ENCODE measurements at regions not wholly inside any gene's neighbourhood (a gene's known extent, or its start where the extent isn't known, plus 50 kb on each side); places are given as distances from the start of the nearest gene placed in this dataset.

DNA sequence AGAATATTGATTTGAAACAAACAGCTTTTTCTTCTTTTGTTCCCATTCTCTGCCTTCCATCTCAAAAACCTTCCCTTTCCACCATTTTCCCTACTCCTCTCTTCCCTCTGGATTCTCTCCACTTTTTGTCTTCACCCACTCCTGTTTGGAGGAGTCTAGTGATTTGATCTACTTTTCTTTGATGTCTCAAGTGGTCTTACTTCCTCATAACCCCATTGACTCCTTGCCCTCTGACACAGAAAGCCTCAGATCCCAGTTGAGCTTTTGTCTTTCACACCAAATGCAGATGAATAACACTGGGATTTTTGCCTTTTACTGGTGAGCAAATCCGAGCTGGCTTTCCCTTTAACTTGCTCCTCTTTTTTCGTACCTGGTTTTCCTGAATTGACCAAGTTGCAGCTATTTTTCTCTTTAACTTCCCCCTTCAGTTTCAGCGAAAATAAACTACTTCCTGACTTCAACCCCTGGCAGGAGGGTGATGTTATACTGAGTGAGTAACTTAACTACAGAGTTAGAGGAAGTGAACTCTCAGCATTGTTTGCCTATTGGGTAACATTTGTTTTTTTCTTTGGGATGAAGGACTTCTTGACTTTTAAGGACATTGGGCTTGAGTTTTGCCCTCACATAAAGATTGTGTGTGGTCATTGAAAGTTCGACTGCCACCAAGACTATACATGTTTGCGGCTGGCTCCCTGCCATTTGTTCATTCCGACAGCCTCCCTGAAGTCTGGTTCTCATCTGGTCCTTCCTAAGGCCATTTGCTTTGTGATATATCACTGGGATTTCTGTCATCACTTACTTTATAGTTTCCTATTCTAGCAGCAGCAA, 392.8 kb upstream of the NR3C2 start:
- Histone ChIP-seq H3K79me2 (ENCODE audit: control insufficient read depth, insufficient read depth, low read length) (no peaks in the 10 kb centered on the region), H3K36me3 (replicated peaks in 1 of 2; ENCODE audit: control extremely low read depth in 1 of 2, control insufficient read depth in 1 of 2, extremely low read depth in 1 of 2, insufficient read depth in 2 of 2, low read length in 1 of 2) (no peaks in the 10 kb centered on the region), H2AFZ (ENCODE audit: insufficient read depth, low read depth, low read length, poor library complexity, severe bottlenecking) (peak overlapping the region; percentile 68), H3K4me2 (replicated peaks; ENCODE audit: low read depth, low read length, poor library complexity, severe bottlenecking) (peak overlapping the region; percentile 62), H3K4me3 (ENCODE audit: control extremely low read depth in 1 of 5, extremely low read depth in 1 of 5, insufficient read depth in 1 of 5, low read depth in 2 of 5, low read length in 4 of 5) (peak overlapping the region in 4 of 5 experiments; percentile 2 to 46 (median 24)), H3K4me1 (ENCODE audit: control insufficient read depth in 2 of 2, insufficient read depth in 2 of 2, low read length in 2 of 2) (peaks cover 18 to 19% of the 10 kb centered on the region in 2 donors), H3K27me3 (replicated peaks in 1 of 4; ENCODE audit: control extremely low read depth in 1 of 4, control insufficient read depth in 3 of 4, insufficient read depth in 4 of 4, low read length in 3 of 4) (no peaks in the 10 kb centered on the region), H4K20me1 (ENCODE audit: control insufficient read depth, insufficient read depth, low read length, poor library complexity, severe bottlenecking) (no peaks in the 10 kb centered on the region), H3K27ac (ENCODE audit: low read length in 2 of 2) (peak overlapping the region; percentile 42 to 71), H3K9ac (ENCODE audit: low read length) (peak overlapping the region; percentile 48), H3K9me3 (ENCODE audit: control extremely low read depth in 1 of 3, control insufficient read depth in 2 of 3, insufficient read depth in 1 of 3, low read length in 2 of 3) (no peaks in the 10 kb centered on the region)
- WGBS (ENCODE audit: insufficient coverage), result 22% methylated on average over 4 of the region's 6 CpGs
- no peaks in the 10 kb centered on the region for H3K27me3 Mint-ChIP-seq
- TF ChIP-seq EZH2 (IDR thresholded peaks at IDR 0.05; ENCODE audit: borderline replicate concordance, insufficient read depth, low read depth, low read length, poor library complexity, severe bottlenecking) (no peak), CTCF (IDR thresholded peaks at IDR 0.05) (no peak)
- peak; percentile 36 for ATAC-seq (ENCODE audit: low read depth)
- CTCF ChIA-PET, result no interaction called here
- peaks cover 20% of the 10 kb centered on the region for H3K4me1 Mint-ChIP-seq
- intact Hi-C loops (cut with micrococcal nuclease), result no loop called here
- POLR2A ChIA-PET, result no interaction called here
- H3K4me3 Mint-ChIP-seq, result peak overlapping the region; percentile 76
- H3K9me3 Mint-ChIP-seq (ENCODE audit: insufficient read depth), result no peaks in the 10 kb centered on the region
- peak; percentile 47 for DNase-seq
- H3K27ac Mint-ChIP-seq, result peak overlapping the region; percentile 83

DNA sequence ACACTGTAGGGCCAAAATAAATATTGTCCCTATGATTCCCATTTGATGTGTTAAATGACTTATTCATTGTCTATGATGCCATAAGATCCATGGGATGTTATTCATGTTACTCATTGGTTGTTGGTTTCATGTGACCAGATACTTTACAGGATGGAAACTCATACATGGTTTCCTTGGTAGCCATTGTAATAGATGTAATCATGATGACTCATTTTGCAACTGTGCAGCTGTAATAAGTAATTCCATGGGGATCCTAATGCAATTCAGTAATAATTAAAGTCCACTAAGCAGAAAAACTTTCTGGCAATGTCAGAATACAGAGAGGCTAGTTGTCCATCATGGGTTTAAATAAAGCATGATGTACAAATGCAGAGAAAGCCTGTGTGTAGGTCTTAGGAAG, 389.7 kb upstream of the NR3C2 start:
- Mint-ChIP-seq H3K4me3 (no peak overlapping the region), H3K4me1 (peaks cover 20% of the 10 kb centered on the region), H3K27me3 (no peaks in the 10 kb centered on the region), H3K27ac (no peak overlapping the region), H3K9me3 (ENCODE audit: insufficient read depth) (no peaks in the 10 kb centered on the region)
- ChIA-PET CTCF (no interaction called here), POLR2A (no interaction called here)
- Histone ChIP-seq H4K20me1 (ENCODE audit: control insufficient read depth, insufficient read depth, low read length, poor library complexity, severe bottlenecking) (no peaks in the 10 kb centered on the region), H2AFZ (ENCODE audit: insufficient read depth, low read depth, low read length, poor library complexity, severe bottlenecking) (no peak overlapping the region), H3K4me3 (ENCODE audit: control extremely low read depth in 1 of 5, extremely low read depth in 1 of 5, insufficient read depth in 1 of 5, low read depth in 2 of 5, low read length in 4 of 5) (no peak overlapping the region), H3K4me1 (ENCODE audit: control insufficient read depth in 2 of 2, insufficient read depth in 2 of 2, low read length in 2 of 2) (peaks cover 18 to 19% of the 10 kb centered on the region in 2 donors), H3K36me3 (replicated peaks in 1 of 2; ENCODE audit: control extremely low read depth in 1 of 2, control insufficient read depth in 1 of 2, extremely low read depth in 1 of 2, insufficient read depth in 2 of 2, low read length in 1 of 2) (no peaks in the 10 kb centered on the region), H3K4me2 (replicated peaks; ENCODE audit: low read depth, low read length, poor library complexity, severe bottlenecking) (no peak overlapping the region), H3K27me3 (replicated peaks in 1 of 4; ENCODE audit: control extremely low read depth in 1 of 4, control insufficient read depth in 3 of 4, insufficient read depth in 4 of 4, low read length in 3 of 4) (no peaks in the 10 kb centered on the region), H3K9me3 (ENCODE audit: control extremely low read depth in 1 of 3, control insufficient read depth in 2 of 3, insufficient read depth in 1 of 3, low read length in 2 of 3) (peaks cover 0 to 8% (median 0%) of the 10 kb centered on the region in 3 donors), H3K79me2 (ENCODE audit: control insufficient read depth, insufficient read depth, low read length) (no peaks in the 10 kb centered on the region), H3K27ac (ENCODE audit: low read length in 2 of 2) (no peak overlapping the region), H3K9ac (ENCODE audit: low read length) (no peak overlapping the region)
- ATAC-seq (ENCODE audit: low read depth) (no peak), DNase-seq (no peak)
- no peak for TF ChIP-seq CTCF (IDR thresholded peaks at IDR 0.05)
- no peak for TF ChIP-seq EZH2 (IDR thresholded peaks at IDR 0.05; ENCODE audit: borderline replicate concordance, insufficient read depth, low read depth, low read length, poor library complexity, severe bottlenecking)
- intact Hi-C loops (cut with micrococcal nuclease), result no loop called here

Data from B cell (primary cell).